ENCODE measurements at regions not wholly inside any gene's neighbourhood (a gene's known extent, or its start where the extent isn't known, plus 50 kb on each side); places are given as distances from the start of the nearest gene placed in this dataset.

DNA sequence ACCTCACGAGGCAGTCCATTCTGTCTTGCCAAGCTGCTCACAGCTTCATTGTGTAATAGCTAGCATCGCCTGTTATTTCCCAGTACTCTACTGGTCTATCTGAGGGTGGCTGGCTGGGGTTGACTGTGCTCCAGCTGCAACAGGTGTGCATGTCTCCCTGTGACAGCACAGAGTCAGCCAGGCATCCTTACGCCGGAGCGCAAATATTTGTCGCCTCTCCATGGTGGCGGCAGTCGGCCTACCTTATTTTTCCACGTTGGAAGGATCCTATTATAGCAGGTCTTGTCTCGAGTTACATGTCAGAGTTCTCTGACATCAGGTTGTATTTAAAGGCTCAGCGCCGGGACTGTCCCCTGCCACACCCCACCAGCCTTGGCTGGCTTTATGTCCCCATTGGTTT is 307.1 kb downstream of the TLE3 start:
- TF ChIP-seq POLR2A (IDR thresholded peaks at IDR 0.05) (no peak), POLR2AphosphoS5 (IDR thresholded peaks at IDR 0.05) (no peak)
- TF ChIP-seq, protein P1, sequence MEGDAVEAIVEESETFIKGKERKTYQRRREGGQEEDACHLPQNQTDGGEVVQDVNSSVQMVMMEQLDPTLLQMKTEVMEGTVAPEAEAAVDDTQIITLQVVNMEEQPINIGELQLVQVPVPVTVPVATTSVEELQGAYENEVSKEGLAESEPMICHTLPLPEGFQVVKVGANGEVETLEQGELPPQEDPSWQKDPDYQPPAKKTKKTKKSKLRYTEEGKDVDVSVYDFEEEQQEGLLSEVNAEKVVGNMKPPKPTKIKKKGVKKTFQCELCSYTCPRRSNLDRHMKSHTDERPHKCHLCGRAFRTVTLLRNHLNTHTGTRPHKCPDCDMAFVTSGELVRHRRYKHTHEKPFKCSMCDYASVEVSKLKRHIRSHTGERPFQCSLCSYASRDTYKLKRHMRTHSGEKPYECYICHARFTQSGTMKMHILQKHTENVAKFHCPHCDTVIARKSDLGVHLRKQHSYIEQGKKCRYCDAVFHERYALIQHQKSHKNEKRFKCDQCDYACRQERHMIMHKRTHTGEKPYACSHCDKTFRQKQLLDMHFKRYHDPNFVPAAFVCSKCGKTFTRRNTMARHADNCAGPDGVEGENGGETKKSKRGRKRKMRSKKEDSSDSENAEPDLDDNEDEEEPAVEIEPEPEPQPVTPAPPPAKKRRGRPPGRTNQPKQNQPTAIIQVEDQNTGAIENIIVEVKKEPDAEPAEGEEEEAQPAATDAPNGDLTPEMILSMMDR (IDR thresholded peaks at IDR 0.05), result no peak

All from prostate gland (tissue), 2 donors.